ENCODE measurements at regions not wholly inside any gene's neighbourhood (a gene's known extent, or its start where the extent isn't known, plus 50 kb on each side); places are given as distances from the start of the nearest gene placed in this dataset.

DNA sequence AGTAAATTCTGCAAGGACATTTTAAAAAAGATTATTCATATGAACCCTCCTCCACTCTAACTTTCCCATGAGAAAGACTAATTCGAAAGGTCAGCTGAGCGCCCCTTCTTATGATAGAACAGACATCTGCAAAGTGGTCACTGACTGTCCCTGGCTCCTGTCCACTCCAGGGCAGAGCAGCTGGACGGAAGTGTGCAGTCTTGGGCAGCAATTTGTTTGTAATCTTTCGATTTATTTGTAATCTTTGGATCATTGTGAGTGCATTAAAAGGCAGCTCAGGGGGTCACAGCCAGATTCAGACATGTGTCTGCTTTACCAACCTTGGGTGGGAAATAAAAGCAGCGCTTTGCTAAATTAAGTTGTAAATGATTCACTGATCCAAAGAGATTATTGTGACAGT lies 158.8 kb upstream of the ADARB2 start:
- TF ChIP-seq, protein P1, sequence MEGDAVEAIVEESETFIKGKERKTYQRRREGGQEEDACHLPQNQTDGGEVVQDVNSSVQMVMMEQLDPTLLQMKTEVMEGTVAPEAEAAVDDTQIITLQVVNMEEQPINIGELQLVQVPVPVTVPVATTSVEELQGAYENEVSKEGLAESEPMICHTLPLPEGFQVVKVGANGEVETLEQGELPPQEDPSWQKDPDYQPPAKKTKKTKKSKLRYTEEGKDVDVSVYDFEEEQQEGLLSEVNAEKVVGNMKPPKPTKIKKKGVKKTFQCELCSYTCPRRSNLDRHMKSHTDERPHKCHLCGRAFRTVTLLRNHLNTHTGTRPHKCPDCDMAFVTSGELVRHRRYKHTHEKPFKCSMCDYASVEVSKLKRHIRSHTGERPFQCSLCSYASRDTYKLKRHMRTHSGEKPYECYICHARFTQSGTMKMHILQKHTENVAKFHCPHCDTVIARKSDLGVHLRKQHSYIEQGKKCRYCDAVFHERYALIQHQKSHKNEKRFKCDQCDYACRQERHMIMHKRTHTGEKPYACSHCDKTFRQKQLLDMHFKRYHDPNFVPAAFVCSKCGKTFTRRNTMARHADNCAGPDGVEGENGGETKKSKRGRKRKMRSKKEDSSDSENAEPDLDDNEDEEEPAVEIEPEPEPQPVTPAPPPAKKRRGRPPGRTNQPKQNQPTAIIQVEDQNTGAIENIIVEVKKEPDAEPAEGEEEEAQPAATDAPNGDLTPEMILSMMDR (IDR thresholded peaks at IDR 0.05): no peak
- Histone ChIP-seq H3K27me3 (no peaks in the 10 kb centered on the region), H3K27ac (peak overlapping the region in 2 of 10 donors; percentile 22 to 45), H3K36me3 (no peaks in the 10 kb centered on the region), H3K4me1 (no peaks in the 10 kb centered on the region), H3K4me3 (no peak overlapping the region), H3K9me3 (peaks cover 0 to 3% (median 0%) of the 10 kb centered on the region in 11 donors)
- intact Hi-C loops (cut with DNase I): no loop called here
- 68 to 74% methylated on average over 5 of the region's 5 CpGs for WGBS, 2 donors
- ATAC-seq: peak in 3 of 8 donors; percentile 52 to 73 (median 70)
- peak in 1 of 2 donors; percentile 16 for DNase-seq

DNA sequence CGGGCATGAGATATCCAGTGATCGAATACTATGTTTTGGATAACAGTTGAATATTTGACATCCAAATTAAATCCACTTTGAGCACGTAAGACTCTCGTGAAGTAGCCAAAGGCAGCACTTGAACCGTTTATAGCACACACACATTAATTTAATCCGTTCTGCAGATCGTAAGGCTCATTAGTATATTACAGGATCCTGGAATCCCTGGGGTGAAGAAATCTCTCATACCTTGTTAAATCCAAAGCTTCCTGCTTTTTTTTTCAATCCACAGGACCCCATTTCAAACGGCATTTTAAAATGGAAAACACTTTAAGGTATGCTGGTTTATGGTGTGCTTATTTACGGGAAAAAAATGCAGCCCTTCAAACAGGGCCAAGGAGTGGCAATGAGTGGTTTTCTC lies 158.4 kb upstream of the ADARB2 start:
- no peak for DNase-seq
- ATAC-seq: no peak
- TF ChIP-seq, protein P1 (IDR thresholded peaks at IDR 0.05): no peak
- no peaks in the 10 kb centered on the region for H3K27me3 ChIP-seq
- no peak overlapping the region for H3K4me3 ChIP-seq
- H3K4me1 ChIP-seq: no peaks in the 10 kb centered on the region
- peaks cover 0 to 3% (median 0%) of the 10 kb centered on the region in 11 donors for H3K9me3 ChIP-seq
- no peaks in the 10 kb centered on the region for H3K36me3 ChIP-seq
- H3K27ac ChIP-seq: peak overlapping the region in 3 of 10 donors; percentile 22 to 45 (median 24)
- intact Hi-C loops (cut with DNase I): no loop called here
- 74 to 83% methylated on average over 9 of the region's 9 CpGs for WGBS, 2 donors

DNA sequence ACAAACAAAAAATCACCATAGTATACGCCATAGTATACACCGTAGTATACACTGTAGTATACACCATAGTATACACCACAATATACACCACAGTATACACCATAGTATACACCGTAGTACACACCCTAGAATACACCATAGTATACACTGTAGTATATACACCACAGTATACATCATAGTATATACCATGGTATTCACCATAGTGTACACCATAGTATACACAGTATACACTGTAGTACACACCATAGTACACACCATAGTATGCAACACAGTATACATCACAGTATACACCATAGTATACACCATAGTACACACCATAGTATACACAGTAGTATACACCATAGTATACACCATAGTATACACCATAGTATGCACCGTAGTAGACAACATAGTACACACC lies 157.6 kb upstream of the ADARB2 start:
- Histone ChIP-seq H3K4me1 (no peaks in the 10 kb centered on the region), H3K9me3 (peaks cover 0 to 4% (median 0%) of the 10 kb centered on the region in 11 donors), H3K36me3 (no peaks in the 10 kb centered on the region), H3K27ac (peak overlapping the region in 1 of 10 donors; percentile 24), H3K4me3 (no peak overlapping the region), H3K27me3 (no peaks in the 10 kb centered on the region)
- ATAC-seq (no peak), DNase-seq (no peak)
- intact Hi-C loops (cut with DNase I): no loop called here
- 92 to 94% methylated on average over 4 of the region's 4 CpGs for WGBS, 2 donors
- TF ChIP-seq, protein P1 (IDR thresholded peaks at IDR 0.05): no peak

DNA sequence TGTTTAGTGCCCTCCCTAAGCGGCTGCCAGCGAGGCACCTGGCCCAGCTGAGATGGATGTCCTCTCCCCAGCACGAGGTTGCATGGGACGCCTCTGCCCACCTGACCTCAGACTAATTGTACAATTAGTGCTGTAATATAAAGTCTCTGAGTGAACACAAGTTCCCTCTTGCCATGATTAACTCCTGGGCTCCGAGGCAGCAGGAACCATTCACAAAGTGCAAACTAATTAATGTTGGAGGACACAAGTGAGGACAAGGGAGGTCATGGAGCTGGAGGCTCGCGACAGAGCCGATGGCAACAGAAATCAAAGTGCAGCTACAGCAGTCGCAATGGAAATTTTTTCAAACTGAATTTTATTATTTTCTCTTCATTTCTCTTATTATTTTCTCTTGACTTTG lies 156.6 kb upstream of the ADARB2 start:
- Histone ChIP-seq H3K27me3 (no peaks in the 10 kb centered on the region), H3K27ac (no peak overlapping the region), H3K4me1 (no peaks in the 10 kb centered on the region), H3K36me3 (no peaks in the 10 kb centered on the region), H3K4me3 (no peak overlapping the region), H3K9me3 (peaks cover 0 to 4% (median 0%) of the 10 kb centered on the region in 11 donors)
- TF ChIP-seq, protein P1 (IDR thresholded peaks at IDR 0.05): no peak
- 80 to 83% methylated on average over 9 of the region's 9 CpGs for WGBS, 2 donors
- ATAC-seq (no peak), DNase-seq (no peak)
- intact Hi-C loops (cut with DNase I): no loop called here
